Caki2 (cell line): ENCODE measurements at regions not wholly inside any gene's neighbourhood (a gene's known extent, or its start where the extent isn't known, plus 50 kb on each side); places are given as distances from the start of the nearest gene placed in this dataset.
A peak's percentile ranks its signal among the peaks of the same experiment; 100 is the strongest.

Experiments used
- DNase-seq: peaks from one replicate; pipeline ENCODE4 v3.0.0-alpha.2; 2015; ENCODE audit warnings: low read depth
- in situ Hi-C: cut with HindIII; loops from 2 replicates; pipeline ENCODE4 v1.10.0; 2016; ENCODE audit warnings: low sequenced_read_pairs, low pct_unique_long_range_greater_than_20kb, mixed read lengths

DNA sequence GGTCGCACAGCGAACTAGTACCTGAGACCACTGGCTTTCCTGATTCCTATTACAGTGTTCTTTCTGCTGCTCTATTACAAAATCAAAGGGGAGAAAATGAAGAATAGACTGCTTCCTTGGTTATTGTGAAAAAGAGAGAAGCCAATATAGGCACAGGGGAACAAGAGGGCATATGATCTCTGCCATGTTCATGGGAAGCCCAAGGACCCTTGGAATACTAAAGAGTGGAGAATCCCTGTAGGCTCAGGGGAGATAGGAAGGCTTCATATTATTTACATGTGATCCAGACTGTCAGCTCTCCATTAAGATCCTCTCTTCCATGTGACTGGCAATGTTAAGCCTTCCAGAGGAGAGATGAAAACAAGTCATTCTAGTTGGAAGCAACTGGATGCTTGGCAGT is 135.7 kb upstream of the MYCN start:
- in situ Hi-C loops: no loop called here
- no peak for DNase-seq

DNA sequence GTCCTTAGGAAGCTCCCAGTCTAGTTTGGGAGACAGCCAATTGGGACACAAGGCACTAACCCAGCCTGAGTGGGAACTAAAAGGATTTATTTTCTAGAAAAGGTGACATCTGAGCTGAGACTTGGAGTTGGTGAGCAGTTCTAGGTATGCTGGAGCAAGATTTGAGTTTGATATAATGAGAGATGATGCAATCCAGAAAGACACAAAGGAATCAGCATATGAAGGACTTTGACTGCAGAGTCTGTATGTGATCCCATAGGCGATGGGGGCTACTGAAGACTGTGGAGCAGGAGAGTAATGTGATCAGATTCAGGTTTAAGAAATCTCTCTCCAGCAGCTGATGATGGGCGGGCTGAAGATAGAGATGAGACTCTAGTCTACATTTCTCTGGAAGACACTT is 135.1 kb upstream of the MYCN start:
- in situ Hi-C loops: no loop called here
- DNase-seq: no peak

- in situ Hi-C loops: no loop called here
- DNase-seq: no peak
Measured at GRCh38 chr2:15805772-15806171, 134.6 kb upstream of the MYCN start.

DNA sequence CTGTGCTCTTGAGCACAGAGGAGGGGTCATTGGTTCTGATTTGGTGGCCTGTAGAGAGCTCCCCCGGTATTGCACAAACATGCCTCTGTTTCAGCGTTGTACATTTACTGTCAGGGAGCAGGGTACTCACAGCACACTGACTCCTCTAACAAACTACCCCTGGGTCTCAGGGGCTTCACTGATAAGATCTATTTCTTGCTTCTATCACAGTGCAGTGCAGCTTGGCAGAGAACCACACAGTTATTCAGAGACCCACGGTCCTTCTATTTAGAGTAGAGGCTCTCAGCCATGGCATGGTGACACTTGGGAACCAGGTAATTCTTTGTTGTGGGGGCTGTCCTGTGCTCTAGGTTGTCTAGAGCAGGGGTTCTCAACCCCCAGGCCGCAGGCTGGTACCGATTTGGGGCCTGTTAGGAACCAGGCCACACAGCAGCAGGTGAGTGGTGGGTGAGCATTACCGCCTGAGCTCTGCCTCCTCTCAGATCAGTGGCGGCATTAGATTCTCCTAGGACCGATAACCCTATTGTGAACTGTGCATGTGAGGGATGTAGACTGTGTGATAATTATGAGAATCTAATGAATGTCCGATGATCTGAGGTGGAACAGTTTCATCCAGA is 133.4 kb upstream of the MYCN start:
- in situ Hi-C loops: no loop called here
- no peak for DNase-seq

DNA sequence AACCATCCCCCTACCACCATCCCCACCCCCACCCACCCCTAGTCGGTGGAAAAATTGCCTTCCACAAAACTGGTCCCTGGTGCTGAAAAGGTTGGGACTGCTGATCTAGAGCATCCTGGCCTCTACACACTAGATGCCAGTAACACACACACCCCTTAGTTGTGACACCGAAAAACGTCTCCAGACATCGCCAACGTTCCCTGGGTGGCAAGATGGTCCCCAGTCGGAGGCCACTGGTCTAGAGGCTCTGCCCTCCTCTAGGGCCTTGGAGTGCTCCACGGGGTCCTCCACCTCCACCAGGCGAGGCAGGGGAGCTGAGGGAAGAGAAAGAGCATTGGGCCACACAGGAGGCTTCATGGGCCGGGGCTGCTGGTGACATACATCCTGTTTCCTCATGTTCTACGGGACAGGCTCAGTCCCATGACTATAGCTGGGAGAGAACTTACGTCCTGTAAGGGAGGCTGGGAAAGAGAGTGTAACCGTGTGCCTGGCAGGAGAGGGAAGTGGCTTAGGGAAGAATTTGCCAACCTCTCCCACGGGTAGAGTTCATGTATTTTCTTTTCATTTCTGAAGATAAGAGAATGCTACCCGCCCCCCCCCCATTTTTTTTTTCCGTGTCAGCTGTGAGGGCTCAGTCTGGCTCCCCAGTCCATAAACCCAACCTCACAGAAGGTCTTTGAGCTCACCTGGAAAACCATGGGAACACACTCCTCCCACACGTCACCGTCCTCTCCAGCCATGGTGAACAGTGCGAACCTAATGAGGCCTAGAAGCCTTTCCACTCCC is 132.7 kb upstream of the MYCN start:
- in situ Hi-C loops: no loop called here
- no peak for DNase-seq

DNA sequence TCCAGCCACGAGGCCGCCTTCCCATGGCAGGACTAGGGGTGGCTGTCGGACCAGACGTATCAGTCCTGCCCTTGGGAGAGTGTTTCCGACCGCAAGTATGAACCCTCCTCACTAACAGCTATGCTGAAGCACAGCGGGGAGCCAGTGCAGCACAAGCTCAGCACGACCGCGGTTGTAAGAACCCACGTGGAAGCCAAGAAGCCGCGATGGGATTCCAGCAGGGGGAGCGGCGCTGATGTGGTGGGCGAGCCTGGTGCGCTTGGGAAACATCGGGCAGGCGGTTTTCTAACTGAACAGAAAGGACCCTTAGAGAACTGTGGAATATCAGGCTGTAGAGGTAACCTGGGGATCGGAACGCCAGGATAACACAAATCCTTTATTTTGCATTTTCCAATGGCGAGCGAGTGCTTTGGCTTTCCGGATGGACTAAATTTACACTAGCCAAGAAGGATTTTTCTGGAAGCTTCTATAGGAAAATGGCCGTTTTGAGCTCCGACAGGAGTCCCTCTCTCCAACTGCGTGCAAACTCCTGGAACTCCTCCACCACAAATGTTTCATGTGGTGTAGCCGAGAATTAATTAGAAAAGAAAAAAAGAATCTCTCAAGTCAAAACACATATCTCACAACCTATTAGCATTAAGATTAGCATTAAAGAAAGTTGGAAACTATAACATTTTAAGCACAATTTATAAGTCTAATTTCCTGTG is 132.0 kb upstream of the MYCN start:
- in situ Hi-C loops: no loop called here
- DNase-seq: no peak

DNA sequence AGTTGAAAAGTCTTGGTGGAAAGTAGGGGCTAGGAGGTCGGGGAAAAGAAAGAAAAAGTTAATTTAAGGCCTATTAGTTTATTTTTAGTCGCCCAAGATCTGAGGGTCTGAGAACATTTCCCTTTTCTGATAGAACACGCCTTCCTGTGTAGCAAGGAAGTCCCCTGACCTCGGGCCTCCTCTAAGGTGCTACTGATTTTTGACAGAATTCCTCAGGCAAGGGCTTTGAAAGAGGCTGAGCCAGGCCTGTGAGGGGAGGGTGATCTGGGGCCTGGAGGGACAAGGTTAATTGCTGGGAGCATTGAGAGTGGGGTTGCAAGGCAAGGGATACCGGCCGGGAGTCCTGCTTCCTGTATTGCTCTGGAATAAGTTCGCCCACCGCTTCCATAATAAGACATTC is 131.4 kb upstream of the MYCN start:
- DNase-seq: no peak
- in situ Hi-C loops: no loop called here

DNA sequence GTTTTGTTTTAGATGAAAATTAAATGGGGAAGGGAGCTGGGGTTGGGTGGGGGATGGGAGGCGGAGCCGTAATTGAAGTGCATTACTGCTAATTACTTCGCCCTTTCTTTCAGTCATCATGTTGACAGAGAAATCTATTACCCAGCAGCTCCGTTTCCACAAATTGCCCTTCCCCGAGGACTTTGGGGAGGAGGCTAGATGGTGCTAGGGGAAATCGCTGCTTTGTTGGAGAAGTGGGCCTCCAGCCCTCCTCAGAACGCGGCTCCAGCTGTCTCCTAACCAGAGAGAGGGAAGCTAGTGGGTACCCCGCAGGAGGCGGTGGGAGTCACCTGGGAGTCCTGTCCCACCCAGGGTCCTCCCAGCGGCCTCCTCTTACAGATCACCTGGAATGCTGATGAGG is 130.9 kb upstream of the MYCN start:
- no peak for DNase-seq
- in situ Hi-C loops: no loop called here

- in situ Hi-C loops: no loop called here
- DNase-seq: no peak
Measured at GRCh38 chr2:15810477-15811150, 129.7 kb upstream of the MYCN start.

DNA sequence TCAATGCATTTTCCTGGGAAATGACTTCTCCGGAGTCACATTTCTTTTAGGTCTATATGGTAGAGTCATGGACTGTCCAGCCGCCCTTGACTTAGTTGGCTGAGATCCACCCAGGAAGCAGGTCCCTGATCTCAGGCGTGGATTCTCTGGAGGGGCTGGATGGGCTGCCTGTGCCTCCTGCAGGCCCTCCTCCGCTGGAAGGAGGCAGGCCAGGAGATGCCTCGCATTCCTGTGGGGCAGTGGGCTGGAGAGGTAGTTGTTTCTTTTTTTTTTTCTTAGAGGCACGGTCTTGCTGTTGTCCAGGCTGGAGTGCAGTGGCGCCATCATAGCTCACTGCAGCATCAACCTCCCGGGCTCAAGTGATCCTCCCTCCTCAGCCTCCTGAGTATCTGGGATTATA is 129.0 kb upstream of the MYCN start:
- peak; percentile 88 for DNase-seq
- in situ Hi-C loops: no loop called here

DNA sequence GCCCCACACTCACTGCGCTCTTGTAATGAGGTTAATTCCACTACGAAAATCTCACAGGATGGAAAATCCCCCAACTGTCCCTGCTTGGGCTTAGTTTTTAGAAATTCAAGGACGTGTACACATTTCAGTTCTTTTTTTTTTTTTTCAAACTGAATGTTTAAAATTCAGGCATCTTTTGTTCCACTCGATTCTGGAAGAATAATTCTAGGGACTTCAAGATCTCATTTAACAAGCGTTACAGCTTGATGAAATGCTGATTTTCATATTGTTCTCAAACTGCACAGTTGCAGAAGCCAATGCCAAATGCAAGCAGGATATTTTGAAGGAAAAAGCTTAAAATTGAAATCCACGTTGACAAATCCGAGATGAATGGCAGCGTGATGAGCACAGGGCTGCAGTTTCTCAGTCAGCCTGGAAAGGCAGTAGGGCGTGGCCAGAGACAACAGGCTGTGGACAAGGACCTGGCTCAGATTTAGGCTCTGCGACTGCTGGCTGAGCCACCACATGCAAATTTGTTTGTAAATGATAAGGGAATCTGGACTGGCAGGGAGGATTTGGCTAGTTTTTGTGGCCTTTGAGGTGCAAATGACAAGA is 128.1 kb upstream of the MYCN start:
- in situ Hi-C loops: no loop called here

DNA sequence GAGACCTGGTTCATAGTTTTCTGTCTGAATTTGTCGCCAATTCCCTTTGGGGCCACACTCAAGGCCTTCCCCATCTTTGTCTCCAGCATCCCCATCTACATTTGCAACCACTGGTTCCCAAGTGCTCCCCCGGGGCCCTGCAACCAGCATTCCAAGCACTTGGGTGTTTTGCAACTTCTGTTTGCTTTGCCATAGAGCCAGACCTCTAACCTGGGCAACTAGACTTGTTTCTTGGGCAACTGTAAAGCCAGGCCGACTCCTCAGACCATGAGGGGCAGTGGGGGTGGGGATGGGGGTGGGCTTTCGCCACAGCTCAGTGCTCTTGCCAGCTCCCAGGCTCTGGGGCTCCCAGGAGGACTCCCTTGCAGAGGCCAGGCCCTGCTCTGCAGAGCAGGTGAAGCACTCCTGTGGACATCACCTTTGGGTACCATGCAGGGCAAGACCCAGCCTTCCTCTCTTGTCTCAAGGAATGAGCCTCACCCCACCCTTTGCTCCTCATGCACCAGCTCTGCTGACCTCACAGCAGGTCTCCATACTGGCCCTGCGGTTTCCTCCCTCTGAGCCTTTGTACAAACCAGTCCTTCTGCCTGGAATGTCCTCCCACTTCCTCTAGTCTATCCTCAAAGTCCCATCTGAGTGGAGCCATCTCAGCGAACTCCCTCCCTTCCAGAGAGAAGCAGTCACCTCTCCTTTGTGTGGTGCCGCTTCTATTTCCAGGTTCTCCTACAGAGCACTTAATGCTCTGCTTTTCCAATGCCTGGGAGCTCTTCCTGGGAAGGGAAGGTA is 126.7 kb upstream of the MYCN start:
- in situ Hi-C loops: no loop called here
- no peak for DNase-seq

More for the DNA sequence above, 128.1 kb upstream of the MYCN start:
- no peak for DNase-seq

DNA sequence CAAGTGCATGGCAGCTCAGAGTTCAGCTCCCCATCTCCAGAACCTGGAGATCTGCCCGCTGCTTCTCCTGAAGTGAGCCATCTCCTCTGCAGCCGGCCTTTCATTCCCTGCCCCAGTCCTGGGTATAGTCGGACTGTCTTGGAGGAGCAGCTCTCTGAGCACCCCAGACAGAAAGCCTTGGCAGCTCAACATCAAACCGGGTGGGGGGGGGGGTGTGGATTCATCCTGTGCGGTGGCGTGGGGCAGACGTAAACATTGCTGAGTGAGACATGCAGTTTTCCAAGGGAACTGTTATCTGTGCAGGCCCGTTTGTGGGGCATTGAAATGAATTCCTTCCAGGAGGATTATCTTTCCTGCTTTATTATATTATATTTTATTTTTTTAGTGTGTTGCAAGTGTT is 125.9 kb upstream of the MYCN start:
- DNase-seq: peak; percentile 19
- in situ Hi-C loops: no loop called here

GRCh38 chr2:15814946-15815345 is 125.4 kb upstream of the MYCN start:
- in situ Hi-C loops: no loop called here
- no peak for DNase-seq

DNA sequence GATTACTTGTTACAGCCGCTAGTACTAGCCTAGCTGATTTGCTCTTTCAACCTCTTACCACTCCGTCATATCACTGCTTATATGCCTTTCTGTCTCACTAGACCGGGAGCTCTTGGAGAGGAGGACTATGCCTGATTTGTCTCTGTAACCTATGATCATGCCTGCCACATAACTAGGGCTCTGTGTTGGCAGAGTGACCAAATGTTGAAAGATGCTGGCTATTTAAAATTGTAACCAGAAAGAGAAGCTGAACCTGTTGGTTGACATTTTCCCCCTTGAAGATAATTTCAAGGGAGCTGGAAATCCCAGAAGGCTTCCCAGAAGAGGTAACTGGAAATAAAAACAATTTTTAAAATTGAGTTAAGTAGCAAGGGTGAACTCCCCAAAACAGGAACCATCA is 124.1 kb upstream of the MYCN start:
- in situ Hi-C loops: no loop called here
- DNase-seq: no peak

- in situ Hi-C loops: no loop called here
- DNase-seq: no peak
Measured at GRCh38 chr2:15816674-15817406, 123.5 kb upstream of the MYCN start.

DNA sequence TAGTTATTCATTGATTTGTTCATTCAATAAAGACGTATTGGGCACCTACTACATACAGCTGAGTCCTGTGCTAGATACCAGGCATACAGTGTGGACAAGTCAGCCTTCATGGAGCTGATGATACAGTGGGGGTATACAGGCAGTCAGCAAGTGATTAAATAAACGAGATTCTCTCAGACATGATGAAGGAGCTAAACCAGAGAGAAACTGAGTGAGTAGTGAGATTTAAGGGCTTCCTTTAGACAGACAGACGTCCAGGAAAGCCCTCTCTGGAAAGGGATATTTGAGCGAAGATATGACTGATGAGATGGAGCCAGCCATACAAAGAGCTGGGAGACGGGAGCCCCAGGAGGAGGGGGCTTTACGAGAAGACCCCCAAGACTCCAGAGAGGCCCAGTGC is 122.6 kb upstream of the MYCN start:
- no peak for DNase-seq
- in situ Hi-C loops: no loop called here
